Sigmoid colon (tissue), 6 donors: ENCODE measurements at regions not wholly inside any gene's neighbourhood (a gene's known extent, or its start where the extent isn't known, plus 50 kb on each side); places are given as distances from the start of the nearest gene placed in this dataset.

Source experiments
- DNase-seq: peaks from one replicate; pipeline ENCODE4 v3.0.0-alpha.2; 2019
- H3K27ac ChIP-seq, 4 donors: fragments of 200-600 bp; sonication (generic); one replicate each; pipeline ENCODE4 v1.5.1; 2016 to 2019; ENCODE audit warnings: mild to moderate bottlenecking in 1 of 4
- H3K27me3 ChIP-seq, 3 donors: fragments of 200-600 bp; sonication (generic); one replicate each; pipeline ENCODE4 v1.5.1; 2019; ENCODE audit warnings: mild to moderate bottlenecking in 1 of 3
- H3K36me3 ChIP-seq, 4 donors: fragments of 200-600 bp; sonication (generic); one replicate each; pipeline ENCODE4 v1.5.1; 2016 to 2019
- H3K4me1 ChIP-seq, 4 donors: fragments of 200-600 bp; sonication (generic); one replicate each; pipeline ENCODE4 v1.5.1; 2017 to 2019
- H3K4me3 ChIP-seq, 4 donors: fragments of 200-600 bp; sonication (generic); one replicate each; pipeline ENCODE4 v1.5.1; 2017 to 2019; ENCODE audit warnings: mild to moderate bottlenecking in 2 of 4, moderate library complexity in 1 of 4
- H3K9me3 ChIP-seq, 4 donors: fragments of 200-600 bp in 3 of 4; sonication (generic) in 3 of 4; one replicate each; pipeline versions ENCODE4 v1.5.1 to v1.6.1; 2013 to 2019
- CTCF ChIP-seq, 4 experiments: fragments of 450-650 bp in 3 of 4; fragments of 200-600 bp in 1 of 4; IDR thresholded peaks; one replicate each; pipeline ENCODE4 v1.5.1; 2016 to 2019; ENCODE audit warnings: antibody characterized with exemption in 4 of 4, mild to moderate bottlenecking in 3 of 4, moderate library complexity in 2 of 4
- EP300 ChIP-seq, 4 donors: sonication (generic); formaldehyde crosslinking; IDR thresholded peaks; one replicate each; pipeline ENCODE4 v1.6.1; 2017; ENCODE audit warnings: antibody characterized with exemption in 4 of 4
- POLR2A ChIP-seq, 2 donors: fragments of 450-650 bp; IDR thresholded peaks; one replicate each; pipeline ENCODE4 v1.6.1; 2016; ENCODE audit warnings: antibody characterized with exemption in 2 of 2, mild to moderate bottlenecking in 2 of 2, moderate library complexity in 2 of 2
- POLR2AphosphoS5 ChIP-seq, 4 donors: sonication (generic); formaldehyde crosslinking; IDR thresholded peaks; one replicate each; pipeline ENCODE4 v1.6.1; 2017; ENCODE audit warnings: antibody characterized with exemption in 4 of 4
- WGBS, 2 donors: extraction: QIAGEN DNeasy Blood & Tissue Kit; methylation state at CpG; one replicate each; pipeline ENCODE4 v1.1.7; 2013; 5-methylcytosine and 5-hydroxymethylcytosine counted together
- intact Hi-C: fragments of 100-400 bp; cut with DNase I; formaldehyde crosslinking; loops from one replicate; pipeline ENCODE4 v1.15.1; 2023
- donor health status: healthy with polysubstance abuse.
- donor health status: healthy.

GRCh38 chr9:1335174-1335573 lies 285.0 kb downstream of the DMRT2 start:
- intact Hi-C loops = no loop called here
- H3K27ac ChIP-seq = no peak overlapping the region
- no peaks in the 10 kb centered on the region for H3K9me3 ChIP-seq
- H3K27me3 ChIP-seq = no peaks in the 10 kb centered on the region
- no peaks in the 10 kb centered on the region for H3K36me3 ChIP-seq
- H3K4me1 ChIP-seq = no peaks in the 10 kb centered on the region
- TF ChIP-seq EP300 (IDR thresholded peaks at IDR 0.05) = no peak
- TF ChIP-seq CTCF (IDR thresholded peaks at IDR 0.05) = no peak
- no peak for TF ChIP-seq POLR2A (IDR thresholded peaks at IDR 0.05)
- TF ChIP-seq POLR2AphosphoS5 (IDR thresholded peaks at IDR 0.05) = no peak
- no peak overlapping the region for H3K4me3 ChIP-seq
- no peak for DNase-seq
- 85 to 90% methylated on average over 4 of the region's 4 CpGs for WGBS, 2 donors

- DNase-seq = no peak
- Histone ChIP-seq H3K9me3 (no peaks in the 10 kb centered on the region), H3K4me3 (no peak overlapping the region), H3K4me1 (no peaks in the 10 kb centered on the region), H3K36me3 (no peaks in the 10 kb centered on the region), H3K27ac (no peak overlapping the region), H3K27me3 (no peaks in the 10 kb centered on the region)
- TF ChIP-seq POLR2A (IDR thresholded peaks at IDR 0.05) (no peak), POLR2AphosphoS5 (IDR thresholded peaks at IDR 0.05) (no peak), CTCF (IDR thresholded peaks at IDR 0.05) (no peak), EP300 (IDR thresholded peaks at IDR 0.05) (no peak)
- WGBS, 2 donors = 25 to 48% methylated on average over 2 of the region's 2 CpGs
- intact Hi-C loops = no loop called here
These were observed 287.0 kb downstream of the DMRT2 start for GRCh38 chr9:1337169-1337568.

- Histone ChIP-seq H3K9me3 (no peaks in the 10 kb centered on the region), H3K4me3 (no peak overlapping the region), H3K27ac (no peak overlapping the region), H3K4me1 (no peaks in the 10 kb centered on the region), H3K27me3 (no peaks in the 10 kb centered on the region), H3K36me3 (no peaks in the 10 kb centered on the region)
- DNase-seq = no peak
- no peak for TF ChIP-seq POLR2AphosphoS5 (IDR thresholded peaks at IDR 0.05)
- TF ChIP-seq CTCF (IDR thresholded peaks at IDR 0.05) = no peak
- no peak for TF ChIP-seq POLR2A (IDR thresholded peaks at IDR 0.05)
- no peak for TF ChIP-seq EP300 (IDR thresholded peaks at IDR 0.05)
- intact Hi-C loops = no loop called here
These were observed 290.2 kb downstream of the DMRT2 start for GRCh38 chr9:1340390-1340789.

GRCh38 chr9:1353291-1353690 lies 303.1 kb downstream of the DMRT2 start:
- TF ChIP-seq CTCF (IDR thresholded peaks at IDR 0.05) = no peak
- no peak for TF ChIP-seq EP300 (IDR thresholded peaks at IDR 0.05)
- TF ChIP-seq POLR2A (IDR thresholded peaks at IDR 0.05) = no peak
- TF ChIP-seq POLR2AphosphoS5 (IDR thresholded peaks at IDR 0.05) = no peak
- H3K9me3 ChIP-seq = no peaks in the 10 kb centered on the region
- H3K4me3 ChIP-seq = no peak overlapping the region
- WGBS, 2 donors = 87 to 88% methylated on average over 3 of the region's 3 CpGs
- no peak for DNase-seq
- H3K27me3 ChIP-seq = no peaks in the 10 kb centered on the region
- H3K27ac ChIP-seq = no peak overlapping the region
- H3K36me3 ChIP-seq = no peaks in the 10 kb centered on the region
- no peaks in the 10 kb centered on the region for H3K4me1 ChIP-seq
- intact Hi-C loops = no loop called here

GRCh38 chr9:1354086-1354485 lies 303.9 kb downstream of the DMRT2 start:
- Histone ChIP-seq H3K9me3 (no peaks in the 10 kb centered on the region), H3K27me3 (no peaks in the 10 kb centered on the region), H3K4me1 (no peaks in the 10 kb centered on the region), H3K36me3 (no peaks in the 10 kb centered on the region), H3K27ac (no peak overlapping the region), H3K4me3 (no peak overlapping the region)
- DNase-seq = no peak
- intact Hi-C loops = no loop called here
- TF ChIP-seq CTCF (IDR thresholded peaks at IDR 0.05) (no peak), EP300 (IDR thresholded peaks at IDR 0.05) (no peak), POLR2A (IDR thresholded peaks at IDR 0.05) (no peak), POLR2AphosphoS5 (IDR thresholded peaks at IDR 0.05) (no peak)
- WGBS, 2 donors = 78 to 89% methylated on average over 5 of the region's 5 CpGs
